Osteocyte (in vitro differentiated cells): ENCODE measurements at regions not wholly inside any gene's neighbourhood (a gene's known extent, or its start where the extent isn't known, plus 50 kb on each side); places are given as distances from the start of the nearest gene placed in this dataset.

ENCODE experiments used
- DNase-seq: peaks from one replicate; pipeline ENCODE4 v3.0.0; 2021; ENCODE audit warnings: mixed read lengths; ENCODE audit not compliant: unreplicated experiment; ENCODE audit errors: extremely low spot score
- H3K27ac Mint-ChIP-seq: one replicate; pipeline ENCODE4 v1.8.0; 2021; ENCODE audit warnings: mild to moderate bottlenecking, mixed read lengths; ENCODE audit not compliant: unreplicated experiment
- H3K27me3 Mint-ChIP-seq: one replicate; pipeline ENCODE4 v1.8.0; 2021; ENCODE audit warnings: mixed read lengths; ENCODE audit not compliant: unreplicated experiment
- H3K36me3 Mint-ChIP-seq: one replicate; pipeline ENCODE4 v1.8.0; 2021; ENCODE audit warnings: mixed read lengths; ENCODE audit not compliant: unreplicated experiment
- H3K4me1 Mint-ChIP-seq: one replicate; pipeline ENCODE4 v1.8.0; 2021; ENCODE audit warnings: mixed read lengths; ENCODE audit not compliant: unreplicated experiment
- H3K4me3 Mint-ChIP-seq: one replicate; pipeline ENCODE4 v1.8.0; 2021; ENCODE audit warnings: mild to moderate bottlenecking, moderate library complexity, mixed read lengths; ENCODE audit not compliant: unreplicated experiment
- H3K9me3 Mint-ChIP-seq: one replicate; pipeline ENCODE4 v1.8.0; 2021; ENCODE audit warnings: mixed read lengths; ENCODE audit not compliant: unreplicated experiment
- TF ChIP-seq, protein P1 (sequence below): fragments of 200-600 bp; sonication (generic); IDR thresholded peaks from 2 replicates; pipeline ENCODE4 v1.5.0; 2021; ENCODE audit warnings: antibody characterized with exemption, mild to moderate bottlenecking, moderate library complexity

DNA sequence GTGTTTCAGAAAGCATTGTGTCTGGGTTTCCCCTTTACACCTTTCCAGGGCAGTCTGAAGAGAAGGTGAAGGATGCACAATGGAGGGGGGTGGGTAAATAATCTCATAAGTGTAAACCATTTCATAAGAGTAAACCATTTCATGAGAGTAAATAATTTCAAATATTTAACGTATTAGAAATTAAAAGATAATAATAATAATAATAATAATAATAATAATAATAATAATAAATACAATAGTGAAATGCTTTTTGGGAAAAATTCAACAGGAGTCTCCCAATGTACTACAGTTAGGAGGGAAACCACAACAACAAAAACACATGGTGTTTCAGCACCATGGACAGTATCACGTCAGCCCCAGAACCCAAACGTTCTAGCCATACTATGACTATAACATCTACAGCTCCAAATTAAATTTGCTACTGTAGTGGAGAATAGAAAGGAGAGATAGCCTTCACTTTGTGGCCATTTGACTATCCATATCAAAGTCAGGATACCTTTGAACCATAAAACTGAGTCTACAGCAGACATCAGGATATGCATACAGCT is 691.8 kb downstream of the BCL11B start:
- Mint-ChIP-seq H3K4me3 (no peak overlapping the region), H3K27me3 (no peaks in the 10 kb centered on the region), H3K27ac (no peak overlapping the region), H3K36me3 (no peaks in the 10 kb centered on the region), H3K4me1 (no peaks in the 10 kb centered on the region), H3K9me3 (peaks cover 28% of the 10 kb centered on the region)
- TF ChIP-seq, protein P1, sequence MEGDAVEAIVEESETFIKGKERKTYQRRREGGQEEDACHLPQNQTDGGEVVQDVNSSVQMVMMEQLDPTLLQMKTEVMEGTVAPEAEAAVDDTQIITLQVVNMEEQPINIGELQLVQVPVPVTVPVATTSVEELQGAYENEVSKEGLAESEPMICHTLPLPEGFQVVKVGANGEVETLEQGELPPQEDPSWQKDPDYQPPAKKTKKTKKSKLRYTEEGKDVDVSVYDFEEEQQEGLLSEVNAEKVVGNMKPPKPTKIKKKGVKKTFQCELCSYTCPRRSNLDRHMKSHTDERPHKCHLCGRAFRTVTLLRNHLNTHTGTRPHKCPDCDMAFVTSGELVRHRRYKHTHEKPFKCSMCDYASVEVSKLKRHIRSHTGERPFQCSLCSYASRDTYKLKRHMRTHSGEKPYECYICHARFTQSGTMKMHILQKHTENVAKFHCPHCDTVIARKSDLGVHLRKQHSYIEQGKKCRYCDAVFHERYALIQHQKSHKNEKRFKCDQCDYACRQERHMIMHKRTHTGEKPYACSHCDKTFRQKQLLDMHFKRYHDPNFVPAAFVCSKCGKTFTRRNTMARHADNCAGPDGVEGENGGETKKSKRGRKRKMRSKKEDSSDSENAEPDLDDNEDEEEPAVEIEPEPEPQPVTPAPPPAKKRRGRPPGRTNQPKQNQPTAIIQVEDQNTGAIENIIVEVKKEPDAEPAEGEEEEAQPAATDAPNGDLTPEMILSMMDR: no peak
- no peak for DNase-seq

DNA sequence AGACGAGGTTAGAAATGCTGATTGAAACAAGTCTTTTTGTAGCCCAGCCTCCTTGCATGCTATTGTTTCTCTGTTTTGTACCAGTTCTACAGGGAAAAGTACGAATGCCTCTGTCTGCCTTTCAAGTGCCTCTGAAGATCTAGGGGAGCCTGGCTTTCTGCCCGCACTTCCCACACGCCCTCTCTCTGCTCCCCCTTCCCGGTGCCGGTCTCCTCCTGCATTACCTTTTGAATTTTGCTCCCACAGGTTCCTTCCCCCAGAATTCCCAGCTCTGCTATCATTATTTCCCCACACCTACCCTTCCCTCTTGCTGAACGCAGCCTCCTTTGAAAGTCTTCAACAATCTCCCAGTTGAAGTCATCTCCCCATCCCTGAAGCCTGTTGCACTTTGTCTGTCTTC is 689.7 kb downstream of the BCL11B start:
- H3K27me3 Mint-ChIP-seq: no peaks in the 10 kb centered on the region
- no peaks in the 10 kb centered on the region for H3K36me3 Mint-ChIP-seq
- H3K4me1 Mint-ChIP-seq: no peaks in the 10 kb centered on the region
- no peak overlapping the region for H3K4me3 Mint-ChIP-seq
- H3K9me3 Mint-ChIP-seq: peaks cover 23% of the 10 kb centered on the region
- no peak overlapping the region for H3K27ac Mint-ChIP-seq
- no peak for DNase-seq
- TF ChIP-seq, protein P1: no peak

DNA sequence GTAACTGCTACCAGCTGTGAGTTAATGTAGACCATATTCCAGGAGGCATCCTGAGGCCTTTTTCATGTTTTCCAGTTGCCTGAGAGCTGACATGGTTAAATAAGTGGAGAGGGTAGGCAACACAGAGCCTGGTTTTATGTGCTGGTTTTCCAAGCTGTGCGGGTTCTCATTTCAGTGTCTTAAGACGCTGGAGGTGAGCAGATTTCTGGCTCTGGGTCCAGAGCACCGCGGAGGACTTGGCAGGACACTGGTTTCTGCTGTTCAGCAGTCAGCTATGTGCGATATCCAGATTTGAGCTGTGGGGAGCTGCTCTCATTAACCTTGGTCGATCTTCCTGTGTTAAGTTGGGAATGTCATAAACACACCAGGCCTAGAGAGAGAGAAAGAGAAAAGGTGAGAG is 680.8 kb downstream of the BCL11B start:
- TF ChIP-seq, protein P1: no peak
- no peak overlapping the region for H3K27ac Mint-ChIP-seq

DNA sequence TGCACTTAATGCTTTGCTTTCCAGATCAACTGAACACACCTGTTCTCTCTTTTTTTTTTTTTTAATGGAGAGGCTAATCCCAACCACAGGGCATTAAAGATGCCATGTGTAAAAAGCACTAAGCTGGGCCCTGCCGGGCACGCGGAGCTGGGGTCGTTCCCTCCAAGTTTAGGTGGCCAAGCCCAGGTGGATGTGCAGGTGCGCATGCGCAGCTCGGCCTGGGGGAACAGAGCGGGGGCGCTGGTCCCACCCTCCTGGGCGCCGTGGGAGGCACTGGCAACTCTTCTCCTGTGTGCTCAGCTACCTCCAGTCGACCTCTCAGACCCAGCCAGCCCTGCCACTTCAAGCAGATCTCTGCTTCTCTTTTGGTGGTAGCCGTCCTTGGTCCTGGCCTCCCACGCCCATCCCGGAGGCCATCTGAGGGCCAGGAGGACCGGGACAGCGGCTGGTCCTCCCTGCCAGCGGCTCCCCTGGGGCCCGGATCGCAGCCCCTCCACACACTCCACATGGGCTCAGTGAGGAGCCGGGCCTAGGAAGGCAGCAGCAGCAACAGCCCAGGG is 679.3 kb downstream of the BCL11B start:
- Mint-ChIP-seq H3K27me3 (no peaks in the 10 kb centered on the region), H3K27ac (no peak overlapping the region), H3K4me1 (no peaks in the 10 kb centered on the region), H3K9me3 (peaks cover 28% of the 10 kb centered on the region), H3K36me3 (no peaks in the 10 kb centered on the region), H3K4me3 (no peak overlapping the region)
- TF ChIP-seq, protein P1: no peak
- DNase-seq: peak; percentile 81

More for the DNA sequence above, 680.8 kb downstream of the BCL11B start:
- Mint-ChIP-seq H3K9me3 (peaks cover 24% of the 10 kb centered on the region), H3K27me3 (no peaks in the 10 kb centered on the region), H3K36me3 (no peaks in the 10 kb centered on the region), H3K4me3 (no peak overlapping the region), H3K4me1 (no peaks in the 10 kb centered on the region)
- DNase-seq: peak; percentile 56

DNA sequence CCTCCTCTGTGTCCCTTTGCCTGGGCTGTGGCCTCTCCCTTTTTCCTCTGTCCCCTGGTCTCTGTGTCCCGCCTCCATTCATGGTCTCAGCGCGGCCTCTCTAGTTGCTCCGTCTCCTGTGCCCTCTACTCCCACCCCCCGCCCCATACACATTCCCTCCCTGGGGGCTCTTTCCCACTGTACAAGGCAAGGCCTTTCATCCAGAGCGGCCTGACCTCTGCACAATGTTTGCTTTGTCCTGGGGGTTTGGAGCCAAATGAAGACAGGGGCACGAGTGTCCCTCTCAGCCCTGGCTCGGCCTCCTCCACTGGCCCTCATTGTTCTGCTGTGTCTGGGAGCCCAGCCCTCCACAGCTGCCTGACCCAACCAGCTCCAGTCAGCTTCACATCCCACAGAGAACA is 678.6 kb downstream of the BCL11B start:
- TF ChIP-seq, protein P1: no peak
- no peak overlapping the region for H3K4me3 Mint-ChIP-seq
- peak; percentile 71 for DNase-seq
- no peaks in the 10 kb centered on the region for H3K4me1 Mint-ChIP-seq
- peaks cover 27% of the 10 kb centered on the region for H3K9me3 Mint-ChIP-seq
- H3K27me3 Mint-ChIP-seq: no peaks in the 10 kb centered on the region
- no peak overlapping the region for H3K27ac Mint-ChIP-seq
- H3K36me3 Mint-ChIP-seq: no peaks in the 10 kb centered on the region
